ENCODE measurements at regions not wholly inside any gene's neighbourhood (a gene's known extent, or its start where the extent isn't known, plus 50 kb on each side); places are given as distances from the start of the nearest gene placed in this dataset.
A peak's percentile ranks its signal among the peaks of the same experiment; 100 is the strongest.

- DNase-seq, result no peak
Measured at GRCh38 chr2:239905884-239906654, 119.1 kb downstream of the NDUFA10 start.

- no peak for DNase-seq
Measured at GRCh38 chr2:239905306-239905705, 119.8 kb downstream of the NDUFA10 start.

- DNase-seq, result no peak
Measured at GRCh38 chr2:239904496-239904895, 120.6 kb downstream of the NDUFA10 start.

DNA sequence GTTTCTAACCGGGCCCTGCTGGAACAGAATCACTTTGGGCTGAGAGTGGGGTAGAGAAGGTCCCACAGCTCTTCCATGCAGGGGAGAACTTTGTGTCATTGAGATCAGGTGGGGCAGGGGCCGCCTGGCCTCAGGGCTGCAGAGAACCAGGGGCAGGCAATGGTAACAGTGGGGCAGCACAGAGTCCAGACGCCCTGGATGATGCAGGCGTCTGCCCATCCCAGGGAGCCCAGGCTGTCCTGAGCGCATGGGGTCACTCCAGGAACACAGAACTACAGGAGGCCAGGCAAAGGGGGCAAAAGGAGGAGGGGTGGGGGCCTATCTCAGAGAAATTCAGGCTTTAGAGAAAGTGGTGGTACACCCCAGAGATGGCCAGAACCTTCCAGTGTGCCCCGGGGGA, 121.3 kb downstream of the NDUFA10 start:
- no peak for DNase-seq

DNA sequence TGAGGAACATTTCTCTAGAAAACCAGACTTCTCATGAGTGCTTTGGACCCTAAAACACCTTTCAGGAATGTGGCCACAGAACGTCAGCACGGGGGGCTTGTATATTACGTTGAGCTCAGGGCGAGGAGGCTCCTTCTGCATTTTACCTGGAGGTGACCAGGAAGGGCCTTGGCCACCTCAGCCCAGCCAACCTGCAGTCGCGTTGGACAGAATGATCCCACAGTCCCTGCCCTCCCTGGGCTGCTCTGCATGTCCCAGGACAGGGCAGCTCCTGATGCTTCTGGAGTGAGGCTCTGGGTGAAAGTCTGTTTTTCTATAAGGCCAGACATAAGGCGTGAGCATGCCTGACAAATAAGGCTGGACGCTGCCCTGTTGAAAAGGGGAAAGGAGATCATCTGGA, 121.9 kb downstream of the NDUFA10 start:
- no peak for DNase-seq

GRCh38 chr2:239902749-239903201, 122.4 kb downstream of the NDUFA10 start:
- DNase-seq, result no peak

GRCh38 chr2:239898292-239898925, 126.7 kb downstream of the NDUFA10 start:
- no peak for DNase-seq

DNA sequence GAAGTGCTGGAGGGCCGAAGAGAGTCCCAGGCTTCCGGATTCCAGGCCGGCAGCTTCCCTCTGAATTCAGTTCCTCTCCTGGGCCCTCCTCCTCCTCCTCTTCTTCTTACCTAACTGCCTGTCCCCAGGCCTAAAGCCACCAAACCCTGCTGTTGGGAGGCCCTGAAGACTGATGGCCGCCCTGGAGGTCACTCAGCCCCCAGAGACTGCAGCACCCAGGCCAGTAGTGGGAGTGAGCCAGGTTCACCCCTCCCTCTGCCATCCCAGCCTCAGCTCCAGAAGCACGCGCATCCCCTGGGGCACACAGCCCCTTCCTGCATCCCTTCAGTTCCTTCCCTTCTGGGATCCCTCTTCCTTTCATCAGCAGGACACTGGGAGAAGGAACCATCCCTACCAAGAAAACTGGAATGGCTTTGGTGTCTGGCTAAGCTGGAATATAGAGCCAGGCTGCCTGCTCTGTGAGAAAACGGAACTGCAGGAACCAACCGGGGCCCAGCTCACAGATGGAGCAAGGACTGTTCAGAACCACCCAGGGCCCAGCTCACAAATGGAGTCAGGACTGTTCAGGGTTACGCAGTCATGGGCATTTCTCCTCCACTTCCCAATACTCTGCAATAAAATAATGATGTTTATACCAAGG, 127.4 kb downstream of the NDUFA10 start:
- DNase-seq, result no peak

- no peak for DNase-seq
Measured at GRCh38 chr2:239896075-239896474, 129.1 kb downstream of the NDUFA10 start.

GRCh38 chr2:239895669-239896068, 129.5 kb downstream of the NDUFA10 start:
- no peak for DNase-seq

- DNase-seq, result no peak
Measured at GRCh38 chr2:239895116-239895515, 130.0 kb downstream of the NDUFA10 start.

- DNase-seq, result no peak
Measured at GRCh38 chr2:239894276-239894675, 130.9 kb downstream of the NDUFA10 start.

DNA sequence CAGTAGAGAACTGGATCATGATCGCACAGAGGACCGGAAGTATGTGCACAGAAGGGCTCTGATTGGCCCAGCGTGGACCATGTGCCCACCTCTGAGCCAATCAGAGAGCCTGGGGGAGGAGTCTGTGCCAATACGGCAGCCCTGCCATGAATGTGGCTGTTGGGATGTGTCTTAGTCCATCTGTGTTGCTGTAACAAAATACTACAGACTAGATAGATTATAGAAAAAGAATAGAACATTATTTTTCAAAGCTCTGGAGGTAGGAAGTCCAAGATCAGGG, 132.0 kb downstream of the NDUFA10 start:
- no peak for DNase-seq

GRCh38 chr2:239892441-239893235, 132.5 kb downstream of the NDUFA10 start:
- DNase-seq, result no peak

DNA sequence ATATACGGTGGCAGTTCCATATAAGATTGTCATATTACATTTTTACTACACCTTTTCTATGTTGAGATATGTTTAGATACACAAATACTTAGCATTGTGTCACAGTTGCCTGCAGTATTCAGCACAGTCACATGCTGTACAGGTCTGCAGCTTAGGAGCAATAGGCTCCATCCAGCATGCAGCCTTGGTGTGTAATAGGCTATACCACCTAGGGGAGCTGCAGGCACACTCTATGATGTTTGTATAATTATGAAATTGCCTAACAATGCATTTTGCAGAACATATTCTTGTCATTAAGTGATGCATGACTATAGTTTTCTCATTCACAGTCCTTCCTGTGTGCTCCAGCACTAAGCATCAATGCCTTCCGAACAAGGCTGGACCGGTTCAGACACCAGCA, 133.4 kb downstream of the NDUFA10 start:
- no peak for DNase-seq

DNA sequence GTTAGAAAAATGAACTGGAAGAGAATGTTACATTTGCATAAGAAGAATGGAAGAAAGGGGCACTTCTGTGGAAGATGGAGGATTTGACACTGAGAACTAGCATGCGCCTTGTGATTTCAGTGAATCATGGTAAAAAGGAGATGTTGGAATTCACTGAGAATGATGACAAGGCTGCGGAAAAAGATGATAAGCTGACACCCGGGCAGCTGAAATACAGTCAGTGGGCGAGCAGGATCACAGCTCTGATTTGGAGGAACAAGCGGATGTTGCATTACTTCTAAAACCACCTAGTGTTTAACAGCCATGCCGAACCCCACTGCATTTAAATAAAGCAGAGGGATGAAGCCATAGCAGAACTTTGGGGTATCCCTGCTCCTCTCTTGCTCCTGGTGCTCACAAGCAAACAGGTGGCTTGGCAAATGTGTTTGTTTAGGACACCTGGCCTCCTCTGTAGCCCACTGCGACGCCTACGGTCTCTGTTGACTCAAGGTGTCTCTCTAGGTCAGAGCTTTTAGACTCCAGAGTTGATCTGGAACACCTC, 134.9 kb downstream of the NDUFA10 start:
- DNase-seq, result no peak

DNA sequence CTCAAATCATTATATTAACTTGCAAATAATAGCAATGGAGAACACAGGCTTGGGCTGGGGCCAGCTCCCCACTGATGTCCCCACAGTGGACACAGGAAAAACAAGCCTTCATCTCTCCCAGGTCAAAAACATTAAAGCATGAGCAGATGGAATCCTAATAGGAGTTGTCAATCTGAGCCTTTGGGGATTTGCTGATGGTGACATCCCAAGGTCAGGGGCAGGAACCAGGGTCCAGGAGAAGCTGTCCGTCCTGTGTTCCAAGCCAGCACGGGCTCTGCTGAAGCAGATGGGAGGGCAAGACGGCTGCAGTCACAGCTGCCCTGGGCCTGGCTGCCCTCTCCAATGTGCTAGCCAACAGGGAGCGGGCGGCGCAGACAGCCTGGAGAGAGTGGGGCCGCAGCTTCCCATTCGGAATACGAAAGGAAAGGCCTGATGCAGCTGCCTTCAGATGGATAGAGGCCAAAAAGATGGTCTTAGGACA, 135.5 kb downstream of the NDUFA10 start:
- peak; percentile 4 for DNase-seq

- DNase-seq, result no peak
Measured at GRCh38 chr2:239887604-239888003, 137.5 kb downstream of the NDUFA10 start.

- DNase-seq, result no peak
Measured at GRCh38 chr2:239886781-239887180, 138.4 kb downstream of the NDUFA10 start.

- no peak for DNase-seq
Measured at GRCh38 chr2:239884875-239885274, 140.3 kb downstream of the NDUFA10 start.

GRCh38 chr2:239884051-239884405, 141.1 kb downstream of the NDUFA10 start:
- no peak for DNase-seq

- DNase-seq, result no peak
Measured at GRCh38 chr2:239883326-239884050, 141.7 kb downstream of the NDUFA10 start.

Measured in midbrain (tissue), 1 donor.